SHP77 treated with DMSO at 0.1 percent for 48 hours (cell line): ENCODE measurements at regions not wholly inside any gene's neighbourhood (a gene's known extent, or its start where the extent isn't known, plus 50 kb on each side); places are given as distances from the start of the nearest gene placed in this dataset.

ENCODE experiments used
- DNase-seq: peaks from one replicate; lab custom pipeline; 2025; lab: John Stamatoyannopoulos, UW

GRCh38 chr6:105764315-105764714, 321.8 kb upstream of the PRDM1 start:
- no peak for DNase-seq

GRCh38 chr6:105763866-105764265, 322.3 kb upstream of the PRDM1 start:
- DNase-seq, result no peak

- DNase-seq, result no peak
Observed at GRCh38 chr6:105760746-105761145, 325.4 kb upstream of the PRDM1 start.

GRCh38 chr6:105759946-105760345, 326.2 kb upstream of the PRDM1 start:
- DNase-seq, result no peak

GRCh38 chr6:105759015-105759414, 327.1 kb upstream of the PRDM1 start:
- no peak for DNase-seq

- no peak for DNase-seq
Observed at GRCh38 chr6:105757512-105758200, 328.5 kb upstream of the PRDM1 start.

- DNase-seq, result no peak
Observed at GRCh38 chr6:105755885-105756284, 330.3 kb upstream of the PRDM1 start.

GRCh38 chr6:105753620-105754211, 332.4 kb upstream of the PRDM1 start:
- DNase-seq, result no peak

GRCh38 chr6:105753207-105753606, 332.9 kb upstream of the PRDM1 start:
- no peak for DNase-seq

GRCh38 chr6:105750089-105750488, 336.0 kb upstream of the PRDM1 start:
- DNase-seq, result no peak

- no peak for DNase-seq
Observed at GRCh38 chr6:105748737-105749161, 337.4 kb upstream of the PRDM1 start.

GRCh38 chr6:105747823-105748405, 338.2 kb upstream of the PRDM1 start:
- no peak for DNase-seq

- DNase-seq, result no peak
Observed at GRCh38 chr6:105746509-105746908, 339.6 kb upstream of the PRDM1 start.

GRCh38 chr6:105746130-105746505, 340.0 kb upstream of the PRDM1 start:
- no peak for DNase-seq

GRCh38 chr6:105745464-105746129, 340.5 kb upstream of the PRDM1 start:
- no peak for DNase-seq

GRCh38 chr6:105744815-105745214, 341.3 kb upstream of the PRDM1 start:
- no peak for DNase-seq

- no peak for DNase-seq
Observed at GRCh38 chr6:105740946-105741645, 338.2 kb upstream of the PREP start.

- DNase-seq, result no peak
Observed at GRCh38 chr6:105739764-105740163, 336.9 kb upstream of the PREP start.

GRCh38 chr6:105733556-105734162, 330.8 kb upstream of the PREP start:
- DNase-seq, result no peak

GRCh38 chr6:105728995-105729394, 326.1 kb upstream of the PREP start:
- DNase-seq, result no peak

GRCh38 chr6:105726902-105727655, 324.2 kb upstream of the PREP start:
- DNase-seq, result no peak
